ENCODE measurements at regions not wholly inside any gene's neighbourhood (a gene's known extent, or its start where the extent isn't known, plus 50 kb on each side); places are given as distances from the start of the nearest gene placed in this dataset.

DNA sequence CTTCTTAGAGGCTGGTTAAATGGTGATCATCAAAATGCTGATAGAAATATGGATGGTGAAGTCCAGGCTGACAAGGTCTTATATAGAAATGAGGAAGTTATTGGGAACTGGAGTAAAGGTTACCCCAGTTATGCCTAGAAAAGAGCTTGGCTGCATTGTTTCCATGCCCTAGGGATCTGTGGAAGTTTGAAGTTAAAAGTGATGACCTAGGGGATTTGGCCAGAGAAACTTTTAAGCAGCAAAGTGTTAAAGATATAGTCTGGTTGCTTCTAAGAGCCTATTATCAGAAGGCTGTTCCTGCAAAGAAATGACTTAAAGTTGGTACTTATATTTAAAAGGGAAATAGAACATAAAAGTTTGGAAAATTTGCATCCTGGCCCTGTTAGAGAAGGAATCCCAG lies 200.3 kb downstream of the ICE1 start:
- no peak for DNase-seq (ENCODE audit: extremely low read depth, low read depth)
- TF ChIP-seq, protein P1, sequence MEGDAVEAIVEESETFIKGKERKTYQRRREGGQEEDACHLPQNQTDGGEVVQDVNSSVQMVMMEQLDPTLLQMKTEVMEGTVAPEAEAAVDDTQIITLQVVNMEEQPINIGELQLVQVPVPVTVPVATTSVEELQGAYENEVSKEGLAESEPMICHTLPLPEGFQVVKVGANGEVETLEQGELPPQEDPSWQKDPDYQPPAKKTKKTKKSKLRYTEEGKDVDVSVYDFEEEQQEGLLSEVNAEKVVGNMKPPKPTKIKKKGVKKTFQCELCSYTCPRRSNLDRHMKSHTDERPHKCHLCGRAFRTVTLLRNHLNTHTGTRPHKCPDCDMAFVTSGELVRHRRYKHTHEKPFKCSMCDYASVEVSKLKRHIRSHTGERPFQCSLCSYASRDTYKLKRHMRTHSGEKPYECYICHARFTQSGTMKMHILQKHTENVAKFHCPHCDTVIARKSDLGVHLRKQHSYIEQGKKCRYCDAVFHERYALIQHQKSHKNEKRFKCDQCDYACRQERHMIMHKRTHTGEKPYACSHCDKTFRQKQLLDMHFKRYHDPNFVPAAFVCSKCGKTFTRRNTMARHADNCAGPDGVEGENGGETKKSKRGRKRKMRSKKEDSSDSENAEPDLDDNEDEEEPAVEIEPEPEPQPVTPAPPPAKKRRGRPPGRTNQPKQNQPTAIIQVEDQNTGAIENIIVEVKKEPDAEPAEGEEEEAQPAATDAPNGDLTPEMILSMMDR (IDR thresholded peaks at IDR 0.05; ENCODE audit: low read depth, low read length): no peak

GRCh38 chr5:5619546-5619945 lies 197.1 kb downstream of the ICE1 start:
- DNase-seq (ENCODE audit: extremely low read depth, low read depth): no peak
- TF ChIP-seq, protein P1 (IDR thresholded peaks at IDR 0.05; ENCODE audit: low read depth, low read length): no peak

GRCh38 chr5:5617024-5617423 lies 194.5 kb downstream of the ICE1 start:
- no peak for DNase-seq (ENCODE audit: extremely low read depth, low read depth)
- TF ChIP-seq, protein P1 (IDR thresholded peaks at IDR 0.05; ENCODE audit: low read depth, low read length): no peak

GRCh38 chr5:5616247-5616895 lies 193.9 kb downstream of the ICE1 start:
- DNase-seq (ENCODE audit: extremely low read depth, low read depth): no peak
- TF ChIP-seq, protein P1 (IDR thresholded peaks at IDR 0.05; ENCODE audit: low read depth, low read length): no peak

- DNase-seq (ENCODE audit: extremely low read depth, low read depth): no peak
- TF ChIP-seq, protein P1 (IDR thresholded peaks at IDR 0.05; ENCODE audit: low read depth, low read length): no peak
These were observed 193.1 kb downstream of the ICE1 start for GRCh38 chr5:5615569-5615968.

GRCh38 chr5:5613261-5613990 lies 190.9 kb downstream of the ICE1 start:
- DNase-seq (ENCODE audit: extremely low read depth, low read depth): no peak
- TF ChIP-seq, protein P1 (IDR thresholded peaks at IDR 0.05; ENCODE audit: low read depth, low read length): no peak

DNA sequence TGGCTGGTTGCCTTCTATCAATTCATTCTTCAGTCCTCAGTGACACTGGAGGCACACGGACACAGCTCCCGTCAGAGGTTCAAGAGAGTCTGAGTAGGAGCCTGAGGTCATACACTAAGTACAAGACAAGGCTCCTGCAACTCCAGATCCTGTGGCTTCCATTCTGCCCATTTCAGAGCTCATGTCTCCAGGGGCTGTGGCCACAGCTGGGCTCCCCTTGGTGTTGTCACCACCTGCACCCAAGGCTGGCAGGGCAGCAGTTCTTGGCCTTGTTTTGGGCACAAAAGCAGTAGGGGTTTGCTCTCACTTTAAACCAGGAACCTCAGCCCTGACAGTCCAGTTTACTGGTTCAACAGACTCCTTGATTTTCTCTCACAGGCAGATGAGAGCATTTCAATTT lies 189.6 kb downstream of the ICE1 start:
- TF ChIP-seq, protein P1 (IDR thresholded peaks at IDR 0.05; ENCODE audit: low read depth, low read length): no peak
- DNase-seq (ENCODE audit: extremely low read depth, low read depth): no peak
